GM23338 (cell line): ENCODE measurements at regions not wholly inside any gene's neighbourhood (a gene's known extent, or its start where the extent isn't known, plus 50 kb on each side); places are given as distances from the start of the nearest gene placed in this dataset.

Experiments used
- ATAC-seq: fragments of 200-7000 bp; cut with Tn5 transposase; 3 replicates; pipeline ENCODE4 v1.9.1; 2020
- DNase-seq: peaks from one replicate; pipeline ENCODE4 v3.0.0-alpha.2; 2015; ENCODE audit warnings: low spot score
- H2AFZ ChIP-seq: fragments of 200-600 bp; sonication (generic); 2 replicates; pipeline ENCODE4 v1.8.0; 2016; ENCODE audit warnings: antibody characterized with exemption, mild to moderate bottlenecking, moderate library complexity
- H3F3A ChIP-seq: fragments of 200-600 bp; sonication (generic); replicated peaks from 2 replicates; pipeline ENCODE4 v1.8.0; 2017; ENCODE audit warnings: antibody characterized with exemption, mixed run types, low read depth
- H3K27ac ChIP-seq: fragments of 200-600 bp; sonication (generic); 2 replicates; pipeline ENCODE4 v1.6.1; 2016; ENCODE audit warnings: low read depth
- H3K27me3 ChIP-seq: fragments of 200-600 bp; sonication (generic); 2 replicates; pipeline ENCODE4 v1.8.0; 2016; ENCODE audit warnings: mild to moderate bottlenecking, mixed run types, moderate library complexity; ENCODE audit not compliant: insufficient read depth
- H3K36me3 ChIP-seq: fragments of 200-600 bp; sonication (generic); 2 replicates; pipeline ENCODE4 v1.8.0; 2016; ENCODE audit warnings: mild to moderate bottlenecking; ENCODE audit not compliant: insufficient read depth
- H3K4me1 ChIP-seq: fragments of 200-600 bp; sonication (generic); 2 replicates; pipeline ENCODE4 v1.8.0; 2016; ENCODE audit warnings: mild to moderate bottlenecking, moderate library complexity; ENCODE audit not compliant: insufficient read depth
- H3K4me2 ChIP-seq: fragments of 200-600 bp; sonication (generic); 2 replicates; pipeline ENCODE4 v1.7.1; 2017; ENCODE audit warnings: mixed run types
- H3K4me3 ChIP-seq: fragments of 200-600 bp; sonication (generic); 2 replicates; pipeline ENCODE4 v1.6.1; 2016; ENCODE audit warnings: mixed run types
- H3K79me2 ChIP-seq: fragments of 200-600 bp; sonication (generic); replicated peaks from 2 replicates; pipeline ENCODE4 v1.8.0; 2017; ENCODE audit warnings: mild to moderate bottlenecking; ENCODE audit not compliant: insufficient read depth
- H3K9me2 ChIP-seq: fragments of 200-600 bp; sonication (generic); 2 replicates; pipeline ENCODE4 v1.8.0; 2017; ENCODE audit not compliant: insufficient read depth
- H4K20me1 ChIP-seq: fragments of 200-600 bp; sonication (generic); replicated peaks from 2 replicates; pipeline ENCODE4 v1.8.0; 2017; ENCODE audit warnings: mild to moderate bottlenecking; ENCODE audit not compliant: insufficient read depth
- H3K27ac Mint-ChIP-seq: 2 replicates; pipeline ENCODE4 v1.8.0; 2020; ENCODE audit warnings: inconsistent platforms, mild to moderate bottlenecking, moderate library complexity, mixed read lengths
- H3K27me3 Mint-ChIP-seq: 3 replicates; pipeline ENCODE4 v1.8.0; 2022; ENCODE audit warnings: low read depth, mild to moderate bottlenecking, moderate library complexity, mixed read lengths, inconsistent platforms; ENCODE audit not compliant: insufficient read depth, poor library complexity
- H3K36me3 Mint-ChIP-seq: 3 replicates; pipeline ENCODE4 v1.8.0; 2021; ENCODE audit warnings: low read depth, mild to moderate bottlenecking, inconsistent platforms, moderate library complexity, mixed read lengths
- H3K4me1 Mint-ChIP-seq: 3 replicates; pipeline ENCODE4 v1.8.0; 2020; ENCODE audit warnings: mild to moderate bottlenecking, inconsistent platforms, mixed read lengths
- H3K4me3 Mint-ChIP-seq: 3 replicates; pipeline ENCODE4 v1.8.0; 2021; ENCODE audit warnings: moderate library complexity, mild to moderate bottlenecking, inconsistent platforms, mixed read lengths
- H3K9me3 Mint-ChIP-seq: 3 replicates; pipeline ENCODE4 v1.8.0; 2020; ENCODE audit warnings: moderate library complexity, mild to moderate bottlenecking, inconsistent platforms, mixed read lengths
- CREB1 ChIP-seq: fragments of 250-450 bp; sonication (Bioruptor Pico); IDR thresholded peaks from 2 replicates; pipeline ENCODE4 v1.5.0; 2020; ENCODE audit warnings: low read depth, mild to moderate bottlenecking, moderate library complexity
- EZH2 ChIP-seq: fragments of 200-600 bp; sonication (generic); IDR thresholded peaks from one replicate; pipeline ENCODE4 v1.8.0; 2017; ENCODE audit warnings: antibody characterized with exemption, mild to moderate bottlenecking, low read depth; ENCODE audit not compliant: unreplicated experiment
- EZH2phosphoT487 ChIP-seq: fragments of 200-600 bp; sonication (generic); IDR thresholded peaks from one replicate; pipeline ENCODE4 v1.8.1; 2018; ENCODE audit warnings: antibody characterized with exemption; ENCODE audit not compliant: unreplicated experiment
- JUNB ChIP-seq: IDR thresholded peaks from one replicate; pipeline ENCODE4 v1.6.1; 2016; ENCODE audit warnings: antibody characterized with exemption; ENCODE audit not compliant: unreplicated experiment
- NANOG ChIP-seq: IDR thresholded peaks from 2 replicates; pipeline ENCODE4 v1.6.1; 2016; ENCODE audit warnings: antibody characterized with exemption, borderline replicate concordance
- POLR2AphosphoS5 ChIP-seq: IDR thresholded peaks from 2 replicates; pipeline ENCODE4 v1.6.1; 2016; ENCODE audit warnings: antibody characterized with exemption, low read depth
- STAT1 ChIP-seq: IDR thresholded peaks from one replicate; pipeline ENCODE4 v1.6.1; 2016; ENCODE audit warnings: antibody characterized with exemption; ENCODE audit not compliant: unreplicated experiment
- ZNF114 ChIP-seq: fragments of 250-450 bp; sonication (Bioruptor Pico); IDR thresholded peaks from 2 replicates; pipeline ENCODE4 v1.5.0; 2020; ENCODE audit warnings: mild to moderate bottlenecking, moderate library complexity
- ZNF331 ChIP-seq: fragments of 250-450 bp; sonication (Bioruptor Pico); IDR thresholded peaks from 2 replicates; pipeline ENCODE4 v1.5.0; 2020; ENCODE audit warnings: low read depth, mild to moderate bottlenecking, moderate library complexity
- TF ChIP-seq, protein P1 (sequence below), 2 experiments: fragments of 200-600 bp in 1 of 2; sonication (generic) in 1 of 2; conservative IDR thresholded peaks; 2 replicates each; pipeline versions ENCODE4 v1.5.1 to v1.6.1; 2016 to 2017; ENCODE audit warnings: antibody characterized with exemption in 2 of 2, low read depth in 2 of 2, mild to moderate bottlenecking in 2 of 2, moderate library complexity in 1 of 2
- TF ChIP-seq, protein P2 (sequence below): fragments of 250-450 bp; sonication (Bioruptor Pico); IDR thresholded peaks from 2 replicates; pipeline ENCODE4 v1.5.0; 2020; ENCODE audit warnings: mild to moderate bottlenecking, moderate library complexity

DNA sequence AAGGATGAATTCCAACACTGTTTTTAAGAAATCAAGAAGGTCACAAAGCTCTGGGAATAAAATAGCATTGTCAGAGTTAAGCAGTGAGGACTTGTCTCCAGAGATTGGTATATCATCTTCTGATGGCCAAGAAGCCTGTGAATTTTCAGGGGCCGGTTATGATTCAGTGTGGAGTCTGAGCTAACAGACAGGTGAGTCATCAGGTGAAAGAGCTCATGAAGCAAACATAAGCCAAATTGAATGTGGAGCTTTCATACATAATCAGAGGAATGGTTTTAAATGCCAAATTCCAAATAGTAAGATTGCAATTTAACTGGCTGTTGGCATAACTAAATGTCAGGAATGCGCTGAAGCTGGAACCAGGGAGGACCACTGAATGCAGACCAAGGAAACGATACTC lies 494.2 kb downstream of the MTRR start:
- Histone ChIP-seq H2AFZ (no peak overlapping the region), H4K20me1 (no peaks in the 10 kb centered on the region), H3K9me2 (no peaks in the 10 kb centered on the region), H3K27me3 (no peaks in the 10 kb centered on the region), H3K27ac (no peak overlapping the region), H3F3A (no peaks in the 10 kb centered on the region), H3K4me2 (no peak overlapping the region), H3K4me3 (no peak overlapping the region), H3K4me1 (no peaks in the 10 kb centered on the region), H3K79me2 (no peaks in the 10 kb centered on the region), H3K36me3 (no peaks in the 10 kb centered on the region)
- Mint-ChIP-seq H3K4me3 (no peak overlapping the region), H3K4me1 (no peaks in the 10 kb centered on the region), H3K27ac (no peak overlapping the region), H3K27me3 (no peaks in the 10 kb centered on the region), H3K36me3 (no peaks in the 10 kb centered on the region), H3K9me3 (no peaks in the 10 kb centered on the region)
- TF ChIP-seq POLR2AphosphoS5, result no peak
- TF ChIP-seq STAT1, result no peak
- TF ChIP-seq, protein P1, sequence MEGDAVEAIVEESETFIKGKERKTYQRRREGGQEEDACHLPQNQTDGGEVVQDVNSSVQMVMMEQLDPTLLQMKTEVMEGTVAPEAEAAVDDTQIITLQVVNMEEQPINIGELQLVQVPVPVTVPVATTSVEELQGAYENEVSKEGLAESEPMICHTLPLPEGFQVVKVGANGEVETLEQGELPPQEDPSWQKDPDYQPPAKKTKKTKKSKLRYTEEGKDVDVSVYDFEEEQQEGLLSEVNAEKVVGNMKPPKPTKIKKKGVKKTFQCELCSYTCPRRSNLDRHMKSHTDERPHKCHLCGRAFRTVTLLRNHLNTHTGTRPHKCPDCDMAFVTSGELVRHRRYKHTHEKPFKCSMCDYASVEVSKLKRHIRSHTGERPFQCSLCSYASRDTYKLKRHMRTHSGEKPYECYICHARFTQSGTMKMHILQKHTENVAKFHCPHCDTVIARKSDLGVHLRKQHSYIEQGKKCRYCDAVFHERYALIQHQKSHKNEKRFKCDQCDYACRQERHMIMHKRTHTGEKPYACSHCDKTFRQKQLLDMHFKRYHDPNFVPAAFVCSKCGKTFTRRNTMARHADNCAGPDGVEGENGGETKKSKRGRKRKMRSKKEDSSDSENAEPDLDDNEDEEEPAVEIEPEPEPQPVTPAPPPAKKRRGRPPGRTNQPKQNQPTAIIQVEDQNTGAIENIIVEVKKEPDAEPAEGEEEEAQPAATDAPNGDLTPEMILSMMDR (conservative IDR thresholded peaks at IDR 0.05; ENCODE audit: low read depth in 2 of 2), result no peak
- no peak for TF ChIP-seq ZNF331 (CRISPR knock-in tag)
- TF ChIP-seq ZNF114 (CRISPR knock-in tag), result no peak
- DNase-seq, result no peak
- no peak for ATAC-seq

GRCh38 chr5:8366266-8366665 lies 497.3 kb downstream of the MTRR start:
- Histone ChIP-seq H3K36me3 (no peaks in the 10 kb centered on the region), H3K4me2 (no peak overlapping the region), H3K4me1 (no peaks in the 10 kb centered on the region), H3K4me3 (no peak overlapping the region), H2AFZ (no peak overlapping the region), H4K20me1 (no peaks in the 10 kb centered on the region), H3K27ac (no peak overlapping the region), H3F3A (no peaks in the 10 kb centered on the region), H3K79me2 (no peaks in the 10 kb centered on the region), H3K9me2 (no peaks in the 10 kb centered on the region), H3K27me3 (no peaks in the 10 kb centered on the region)
- Mint-ChIP-seq H3K9me3 (no peaks in the 10 kb centered on the region), H3K36me3 (no peaks in the 10 kb centered on the region), H3K27me3 (no peaks in the 10 kb centered on the region), H3K4me1 (no peaks in the 10 kb centered on the region), H3K27ac (no peak overlapping the region), H3K4me3 (no peak overlapping the region)
- DNase-seq (no peak), ATAC-seq (no peak)
- TF ChIP-seq CREB1 (no peak), JUNB (no peak), EZH2 (no peak), ZNF331 (CRISPR knock-in tag) (no peak), POLR2AphosphoS5 (no peak), EZH2phosphoT487 (no peak), NANOG (no peak), ZNF114 (CRISPR knock-in tag) (no peak), STAT1 (no peak)
- TF ChIP-seq, protein P1 (conservative IDR thresholded peaks at IDR 0.05; ENCODE audit: low read depth in 2 of 2), result no peak
- TF ChIP-seq, protein P2, sequence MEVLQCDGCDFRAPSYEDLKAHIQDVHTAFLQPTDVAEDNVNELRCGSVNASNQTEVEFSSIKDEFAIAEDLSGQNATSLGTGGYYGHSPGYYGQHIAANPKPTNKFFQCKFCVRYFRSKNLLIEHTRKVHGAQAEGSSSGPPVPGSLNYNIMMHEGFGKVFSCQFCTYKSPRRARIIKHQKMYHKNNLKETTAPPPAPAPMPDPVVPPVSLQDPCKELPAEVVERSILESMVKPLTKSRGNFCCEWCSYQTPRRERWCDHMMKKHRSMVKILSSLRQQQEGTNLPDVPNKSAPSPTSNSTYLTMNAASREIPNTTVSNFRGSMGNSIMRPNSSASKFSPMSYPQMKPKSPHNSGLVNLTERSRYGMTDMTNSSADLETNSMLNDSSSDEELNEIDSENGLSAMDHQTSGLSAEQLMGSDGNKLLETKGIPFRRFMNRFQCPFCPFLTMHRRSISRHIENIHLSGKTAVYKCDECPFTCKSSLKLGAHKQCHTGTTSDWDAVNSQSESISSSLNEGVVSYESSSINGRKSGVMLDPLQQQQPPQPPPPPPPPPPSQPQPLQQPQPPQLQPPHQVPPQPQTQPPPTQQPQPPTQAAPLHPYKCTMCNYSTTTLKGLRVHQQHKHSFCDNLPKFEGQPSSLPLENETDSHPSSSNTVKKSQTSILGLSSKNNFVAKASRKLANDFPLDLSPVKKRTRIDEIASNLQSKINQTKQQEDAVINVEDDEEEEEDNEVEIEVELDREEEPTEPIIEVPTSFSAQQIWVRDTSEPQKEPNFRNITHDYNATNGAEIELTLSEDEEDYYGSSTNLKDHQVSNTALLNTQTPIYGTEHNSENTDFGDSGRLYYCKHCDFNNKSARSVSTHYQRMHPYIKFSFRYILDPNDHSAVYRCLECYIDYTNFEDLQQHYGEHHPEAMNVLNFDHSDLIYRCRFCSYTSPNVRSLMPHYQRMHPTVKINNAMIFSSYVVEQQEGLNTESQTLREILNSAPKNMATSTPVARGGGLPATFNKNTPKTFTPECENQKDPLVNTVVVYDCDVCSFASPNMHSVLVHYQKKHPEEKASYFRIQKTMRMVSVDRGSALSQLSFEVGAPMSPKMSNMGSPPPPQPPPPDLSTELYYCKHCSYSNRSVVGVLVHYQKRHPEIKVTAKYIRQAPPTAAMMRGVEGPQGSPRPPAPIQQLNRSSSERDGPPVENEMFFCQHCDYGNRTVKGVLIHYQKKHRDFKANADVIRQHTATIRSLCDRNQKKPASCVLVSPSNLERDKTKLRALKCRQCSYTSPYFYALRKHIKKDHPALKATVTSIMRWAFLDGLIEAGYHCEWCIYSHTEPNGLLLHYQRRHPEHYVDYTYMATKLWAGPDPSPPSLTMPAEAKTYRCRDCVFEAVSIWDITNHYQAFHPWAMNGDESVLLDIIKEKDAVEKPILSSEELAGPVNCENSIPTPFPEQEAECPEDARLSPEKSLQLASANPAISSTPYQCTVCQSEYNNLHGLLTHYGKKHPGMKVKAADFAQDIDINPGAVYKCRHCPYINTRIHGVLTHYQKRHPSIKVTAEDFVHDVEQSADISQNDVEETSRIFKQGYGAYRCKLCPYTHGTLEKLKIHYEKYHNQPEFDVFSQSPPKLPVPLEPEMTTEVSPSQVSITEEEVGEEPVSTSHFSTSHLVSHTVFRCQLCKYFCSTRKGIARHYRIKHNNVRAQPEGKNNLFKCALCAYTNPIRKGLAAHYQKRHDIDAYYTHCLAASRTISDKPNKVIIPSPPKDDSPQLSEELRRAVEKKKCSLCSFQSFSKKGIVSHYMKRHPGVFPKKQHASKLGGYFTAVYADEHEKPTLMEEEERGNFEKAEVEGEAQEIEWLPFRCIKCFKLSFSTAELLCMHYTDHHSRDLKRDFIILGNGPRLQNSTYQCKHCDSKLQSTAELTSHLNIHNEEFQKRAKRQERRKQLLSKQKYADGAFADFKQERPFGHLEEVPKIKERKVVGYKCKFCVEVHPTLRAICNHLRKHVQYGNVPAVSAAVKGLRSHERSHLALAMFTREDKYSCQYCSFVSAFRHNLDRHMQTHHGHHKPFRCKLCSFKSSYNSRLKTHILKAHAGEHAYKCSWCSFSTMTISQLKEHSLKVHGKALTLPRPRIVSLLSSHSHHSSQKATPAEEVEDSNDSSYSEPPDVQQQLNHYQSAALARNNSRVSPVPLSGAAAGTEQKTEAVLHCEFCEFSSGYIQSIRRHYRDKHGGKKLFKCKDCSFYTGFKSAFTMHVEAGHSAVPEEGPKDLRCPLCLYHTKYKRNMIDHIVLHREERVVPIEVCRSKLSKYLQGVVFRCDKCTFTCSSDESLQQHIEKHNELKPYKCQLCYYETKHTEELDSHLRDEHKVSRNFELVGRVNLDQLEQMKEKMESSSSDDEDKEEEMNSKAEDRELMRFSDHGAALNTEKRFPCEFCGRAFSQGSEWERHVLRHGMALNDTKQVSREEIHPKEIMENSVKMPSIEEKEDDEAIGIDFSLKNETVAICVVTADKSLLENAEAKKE (CRISPR knock-in tag), result no peak
